Brain microvascular endothelial cell (primary cell): ENCODE measurements at regions not wholly inside any gene's neighbourhood (a gene's known extent, or its start where the extent isn't known, plus 50 kb on each side); places are given as distances from the start of the nearest gene placed in this dataset.

Source experiments
- DNase-seq: peaks from one replicate; pipeline ENCODE4 v3.0.0-alpha.2; 2020
- H3K27ac ChIP-seq: fragments of 250-450 bp; sonication (Bioruptor Pico); 2 replicates; pipeline ENCODE4 v1.5.1; 2020; ENCODE audit warnings: mild to moderate bottlenecking, moderate library complexity
- H3K27me3 ChIP-seq: fragments of 250-450 bp; sonication (Bioruptor Pico); replicated peaks from 2 replicates; pipeline ENCODE4 v1.5.1; 2020; ENCODE audit warnings: mild to moderate bottlenecking
- H3K36me3 ChIP-seq: fragments of 250-450 bp; sonication (Bioruptor Pico); replicated peaks from 2 replicates; pipeline ENCODE4 v1.5.1; 2020; ENCODE audit warnings: mild to moderate bottlenecking
- H3K4me3 ChIP-seq: 2 replicates; pipeline ENCODE4 v1.5.1; 2011; ENCODE audit warnings: low read depth, mild to moderate bottlenecking, control low read depth, low read length, moderate library complexity
- CTCF ChIP-seq: IDR thresholded peaks from 2 replicates; pipeline ENCODE4 v1.5.1; 2011; ENCODE audit warnings: low read depth, mild to moderate bottlenecking, moderate library complexity, low read length, control low read depth, inconsistent platforms; ENCODE audit errors: missing control alignments
- in situ Hi-C: cut with HindIII; loops from 2 replicates; pipeline ENCODE4 v1.10.0; 2017; ENCODE audit warnings: low sequenced_read_pairs, low pct_ligation_motif_present

- no peak overlapping the region for H3K27ac ChIP-seq
- H3K4me3 ChIP-seq = no peak overlapping the region
- in situ Hi-C loops = no loop called here
- TF ChIP-seq CTCF = no peak
- H3K27me3 ChIP-seq = no peaks in the 10 kb centered on the region
- DNase-seq = no peak
- H3K36me3 ChIP-seq = no peaks in the 10 kb centered on the region
Measured at GRCh38 chr12:91307957-91308670, 125.5 kb upstream of the DCN start.

- Histone ChIP-seq H3K27me3 (no peaks in the 10 kb centered on the region), H3K4me3 (no peak overlapping the region), H3K36me3 (no peaks in the 10 kb centered on the region), H3K27ac (no peak overlapping the region)
- in situ Hi-C loops = no loop called here
- TF ChIP-seq CTCF = no peak
- no peak for DNase-seq
Measured at GRCh38 chr12:91290354-91290753, 107.7 kb upstream of the DCN start.

GRCh38 chr12:91289906-91290305, 107.3 kb upstream of the DCN start:
- DNase-seq = no peak
- no peaks in the 10 kb centered on the region for H3K36me3 ChIP-seq
- TF ChIP-seq CTCF = no peak
- no peak overlapping the region for H3K4me3 ChIP-seq
- H3K27me3 ChIP-seq = no peaks in the 10 kb centered on the region
- no peak overlapping the region for H3K27ac ChIP-seq
- in situ Hi-C loops = no loop called here

- Histone ChIP-seq H3K36me3 (no peaks in the 10 kb centered on the region), H3K27me3 (no peaks in the 10 kb centered on the region), H3K4me3 (no peak overlapping the region), H3K27ac (no peak overlapping the region)
- no peak for DNase-seq
- TF ChIP-seq CTCF = no peak
- in situ Hi-C loops = no loop called here
Measured at GRCh38 chr12:91289072-91289471, 106.5 kb upstream of the DCN start.

GRCh38 chr12:91287753-91288152, 105.1 kb upstream of the DCN start:
- H3K27ac ChIP-seq = no peak overlapping the region
- no peaks in the 10 kb centered on the region for H3K27me3 ChIP-seq
- H3K36me3 ChIP-seq = no peaks in the 10 kb centered on the region
- in situ Hi-C loops = no loop called here
- DNase-seq = no peak
- TF ChIP-seq CTCF = no peak
- H3K4me3 ChIP-seq = no peak overlapping the region

- no peak for DNase-seq
- Histone ChIP-seq H3K27me3 (no peaks in the 10 kb centered on the region), H3K4me3 (no peak overlapping the region), H3K27ac (no peak overlapping the region), H3K36me3 (no peaks in the 10 kb centered on the region)
- in situ Hi-C loops = no loop called here
- no peak for TF ChIP-seq CTCF
Measured at GRCh38 chr12:91278126-91278525, 95.5 kb upstream of the DCN start.
